ENCODE measurements at regions not wholly inside any gene's neighbourhood (a gene's known extent, or its start where the extent isn't known, plus 50 kb on each side); places are given as distances from the start of the nearest gene placed in this dataset.

DNA sequence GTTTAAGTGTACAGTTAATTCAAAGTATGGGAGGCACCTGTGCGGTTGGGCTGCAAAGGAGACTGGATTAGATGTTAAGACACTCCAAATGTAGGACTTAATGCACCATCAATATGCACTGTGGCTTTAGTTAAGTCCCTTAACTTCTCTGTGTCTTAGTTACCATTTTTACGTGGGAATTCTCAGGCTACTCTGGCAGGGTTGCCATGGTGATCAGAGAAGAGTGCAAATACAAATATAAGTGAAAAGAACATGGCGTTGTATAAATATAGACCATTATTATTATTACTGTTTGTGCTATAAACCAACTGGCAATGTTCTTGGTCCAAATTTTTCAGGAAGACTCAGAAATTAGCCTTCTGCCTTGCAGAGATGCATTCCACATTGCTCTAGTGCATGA, 595.6 kb downstream of the NPHP4 start:
- no peak for DNase-seq (ENCODE audit: low read depth)
- TF ChIP-seq, protein P1, sequence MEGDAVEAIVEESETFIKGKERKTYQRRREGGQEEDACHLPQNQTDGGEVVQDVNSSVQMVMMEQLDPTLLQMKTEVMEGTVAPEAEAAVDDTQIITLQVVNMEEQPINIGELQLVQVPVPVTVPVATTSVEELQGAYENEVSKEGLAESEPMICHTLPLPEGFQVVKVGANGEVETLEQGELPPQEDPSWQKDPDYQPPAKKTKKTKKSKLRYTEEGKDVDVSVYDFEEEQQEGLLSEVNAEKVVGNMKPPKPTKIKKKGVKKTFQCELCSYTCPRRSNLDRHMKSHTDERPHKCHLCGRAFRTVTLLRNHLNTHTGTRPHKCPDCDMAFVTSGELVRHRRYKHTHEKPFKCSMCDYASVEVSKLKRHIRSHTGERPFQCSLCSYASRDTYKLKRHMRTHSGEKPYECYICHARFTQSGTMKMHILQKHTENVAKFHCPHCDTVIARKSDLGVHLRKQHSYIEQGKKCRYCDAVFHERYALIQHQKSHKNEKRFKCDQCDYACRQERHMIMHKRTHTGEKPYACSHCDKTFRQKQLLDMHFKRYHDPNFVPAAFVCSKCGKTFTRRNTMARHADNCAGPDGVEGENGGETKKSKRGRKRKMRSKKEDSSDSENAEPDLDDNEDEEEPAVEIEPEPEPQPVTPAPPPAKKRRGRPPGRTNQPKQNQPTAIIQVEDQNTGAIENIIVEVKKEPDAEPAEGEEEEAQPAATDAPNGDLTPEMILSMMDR (conservative IDR thresholded peaks at IDR 0.05; ENCODE audit: low read depth, low read length), result no peak
- H3K4me3 ChIP-seq (ENCODE audit: low read depth, low read length), result no peak overlapping the region

- DNase-seq (ENCODE audit: low read depth), result no peak
- TF ChIP-seq, protein P1 (conservative IDR thresholded peaks at IDR 0.05; ENCODE audit: low read depth, low read length), result no peak
- no peak overlapping the region for H3K4me3 ChIP-seq (ENCODE audit: low read depth, low read length)
Measured at GRCh38 chr1:5394111-5394510, 598.1 kb downstream of the NPHP4 start.

DNA sequence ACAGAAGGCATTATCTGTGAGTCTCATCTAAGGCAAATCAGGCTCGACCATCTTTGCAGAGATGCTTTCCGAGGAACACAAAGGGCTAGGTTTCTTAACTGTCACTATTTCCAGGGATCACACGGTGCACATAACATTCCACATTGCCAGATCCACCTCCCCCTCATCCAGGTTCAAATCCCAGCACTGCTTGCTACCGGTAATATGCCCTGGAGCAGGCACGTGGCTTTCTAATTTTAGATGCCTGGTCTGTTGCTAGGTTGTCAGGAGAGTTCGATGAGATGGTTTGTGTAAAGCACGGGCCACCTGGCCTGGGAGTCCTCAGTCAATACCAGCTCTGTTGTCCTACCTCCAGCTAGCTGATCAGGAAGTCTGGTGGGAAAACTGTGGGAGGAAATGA, 598.6 kb downstream of the NPHP4 start:
- H3K4me3 ChIP-seq (ENCODE audit: low read depth, low read length), result no peak overlapping the region
- DNase-seq (ENCODE audit: low read depth), result no peak
- TF ChIP-seq, protein P1 (conservative IDR thresholded peaks at IDR 0.05; ENCODE audit: low read depth, low read length), result no peak

- TF ChIP-seq, protein P1 (conservative IDR thresholded peaks at IDR 0.05; ENCODE audit: low read depth, low read length), result no peak
- DNase-seq (ENCODE audit: low read depth), result no peak
- H3K4me3 ChIP-seq (ENCODE audit: low read depth, low read length), result no peak overlapping the region
Measured at GRCh38 chr1:5393146-5393545, 599.1 kb downstream of the NPHP4 start.

DNA sequence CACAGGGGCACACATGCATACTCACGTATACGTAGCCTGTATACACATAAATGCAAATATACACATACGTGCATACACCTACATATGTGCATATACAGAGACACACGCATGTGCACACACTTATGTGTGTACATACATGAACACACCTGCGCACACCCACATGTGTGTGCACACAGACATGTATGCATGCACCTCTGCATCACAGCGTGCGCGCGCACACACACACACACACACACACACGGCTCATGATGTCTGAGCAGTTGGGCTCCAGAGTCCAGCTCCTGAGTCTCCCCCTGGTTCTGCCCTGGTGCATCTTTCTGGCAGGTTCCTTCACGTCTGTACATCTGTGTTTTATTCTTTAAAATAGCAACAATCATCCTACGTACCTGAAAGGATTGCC, 600.5 kb downstream of the NPHP4 start:
- TF ChIP-seq, protein P1 (conservative IDR thresholded peaks at IDR 0.05; ENCODE audit: low read depth, low read length), result no peak
- no peak for DNase-seq (ENCODE audit: low read depth)

GRCh38 chr1:5390504-5390903, 601.7 kb downstream of the NPHP4 start:
- TF ChIP-seq, protein P1 (conservative IDR thresholded peaks at IDR 0.05; ENCODE audit: low read depth, low read length), result no peak
- DNase-seq (ENCODE audit: low read depth), result no peak
- H3K4me3 ChIP-seq (ENCODE audit: low read depth, low read length), result no peak overlapping the region

More for the DNA sequence above, 600.5 kb downstream of the NPHP4 start:
- no peak overlapping the region for H3K4me3 ChIP-seq (ENCODE audit: low read depth, low read length)

DNA sequence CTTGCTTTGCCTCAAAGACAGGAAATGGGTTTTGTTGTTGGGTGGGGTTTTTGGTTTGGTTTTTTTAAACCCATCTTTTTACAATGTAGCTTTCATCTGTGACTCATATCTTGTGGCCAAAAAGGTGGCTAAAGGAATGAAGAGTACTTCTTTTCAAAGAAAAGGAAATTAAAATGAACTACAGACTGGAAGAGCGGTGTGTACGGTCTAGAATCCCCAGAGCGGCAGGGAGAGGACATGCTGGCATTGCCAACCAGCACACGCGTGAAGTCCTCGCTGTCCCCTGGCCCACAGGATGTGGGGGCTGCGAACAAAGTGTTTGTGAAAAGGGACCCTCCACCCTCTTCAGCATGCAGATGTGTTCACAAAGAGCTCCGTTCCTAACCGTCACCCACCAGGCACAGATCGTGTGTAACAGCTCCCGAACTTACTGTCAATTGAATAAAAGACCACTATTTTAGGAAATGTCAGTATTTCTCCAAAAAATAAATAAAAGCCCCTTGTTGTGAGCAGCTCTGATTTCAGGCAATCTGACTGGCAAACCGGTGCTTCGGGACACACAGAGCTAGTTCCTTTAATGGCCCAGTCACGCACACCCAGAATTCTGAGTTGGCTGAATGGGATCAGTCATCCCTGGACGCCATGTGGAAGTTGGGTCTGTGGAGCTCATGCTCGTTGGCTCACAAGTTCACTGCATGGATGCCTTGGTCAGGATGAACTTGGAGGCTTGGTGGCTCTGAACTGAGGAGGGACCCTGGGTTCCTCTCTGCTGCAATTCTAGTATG, 602.9 kb downstream of the NPHP4 start:
- DNase-seq (ENCODE audit: low read depth), result no peak
- H3K4me3 ChIP-seq (ENCODE audit: low read depth, low read length), result no peak overlapping the region
- TF ChIP-seq, protein P1 (conservative IDR thresholded peaks at IDR 0.05; ENCODE audit: low read depth, low read length), result no peak

All from epithelial cell of proximal tubule (primary cell).